HEK293 (cell line): ENCODE measurements at regions not wholly inside any gene's neighbourhood (a gene's known extent, or its start where the extent isn't known, plus 50 kb on each side); places are given as distances from the start of the nearest gene placed in this dataset.

ENCODE experiments used
- AEBP2 ChIP-seq: fragments of 450-650 bp; formaldehyde crosslinking; IDR thresholded peaks from 2 replicates; pipeline ENCODE4 v1.5.1; 2016; ENCODE audit warnings: missing biosample characterization, missing genetic modification characterization, borderline replicate concordance
- OSR2 ChIP-seq: fragments of 450-650 bp; formaldehyde crosslinking; IDR thresholded peaks from 2 replicates; pipeline ENCODE4 v1.5.1; 2016; ENCODE audit warnings: missing biosample characterization, missing genetic modification characterization
- YY1 ChIP-seq: fragments of 450-650 bp; formaldehyde crosslinking; IDR thresholded peaks from 2 replicates; pipeline ENCODE4 v1.5.1; 2018; ENCODE audit warnings: missing biosample characterization, missing genetic modification characterization
- ZNF24 ChIP-seq: fragments of 450-650 bp; formaldehyde crosslinking; IDR thresholded peaks from 2 replicates; pipeline ENCODE4 v1.5.1; 2016; ENCODE audit warnings: missing biosample characterization, missing genetic modification characterization
- ZNF274 ChIP-seq, 2 experiments: fragments of 200-500 bp in 1 of 2; fragments of 450-650 bp in 1 of 2; sonication (Bioruptor generic) in 1 of 2; formaldehyde crosslinking in 1 of 2; IDR thresholded peaks; 2 replicates each; pipeline versions ENCODE4 v1.5.1 to v1.6.1; 2014 to 2016; ENCODE audit warnings: borderline replicate concordance in 1 of 2, inconsistent platforms in 1 of 2, low read length in 1 of 2, missing biosample characterization in 1 of 2, missing genetic modification characterization in 1 of 2
- ZNF48 ChIP-seq: fragments of 450-650 bp; formaldehyde crosslinking; IDR thresholded peaks from 2 replicates; pipeline ENCODE4 v1.5.1; 2016; ENCODE audit warnings: missing biosample characterization, missing genetic modification characterization
- ZNF530 ChIP-seq: fragments of 450-650 bp; formaldehyde crosslinking; IDR thresholded peaks from 2 replicates; pipeline ENCODE4 v1.5.1; 2016; ENCODE audit warnings: low read depth, missing biosample characterization, missing genetic modification characterization
- ZNF549 ChIP-seq: fragments of 450-650 bp; IDR thresholded peaks from 2 replicates; pipeline ENCODE4 v1.5.1; 2018; ENCODE audit warnings: missing biosample characterization, missing genetic modification characterization, mild to moderate bottlenecking, inconsistent platforms, moderate library complexity
- ZNF629 ChIP-seq: fragments of 450-650 bp; formaldehyde crosslinking; IDR thresholded peaks from 2 replicates; pipeline ENCODE4 v1.5.1; 2017; ENCODE audit warnings: missing biosample characterization, missing genetic modification characterization
- ZNF670 ChIP-seq: fragments of 450-650 bp; formaldehyde crosslinking; IDR thresholded peaks from 2 replicates; pipeline ENCODE4 v1.5.1; 2016; ENCODE audit warnings: missing biosample characterization, missing genetic modification characterization, low read depth
- ZNF704 ChIP-seq: fragments of 450-650 bp; formaldehyde crosslinking; IDR thresholded peaks from 2 replicates; pipeline ENCODE4 v1.5.1; 2016; ENCODE audit warnings: missing biosample characterization, missing genetic modification characterization
- TF ChIP-seq, protein P1 (sequence below): fragments of 450-650 bp; formaldehyde crosslinking; IDR thresholded peaks from 2 replicates; pipeline ENCODE4 v1.5.1; 2016; ENCODE audit warnings: missing biosample characterization, missing genetic modification characterization
- TF ChIP-seq, protein P2 (sequence below): fragments of 450-650 bp; formaldehyde crosslinking; IDR thresholded peaks from 2 replicates; pipeline ENCODE4 v1.5.1; 2016; ENCODE audit warnings: missing biosample characterization, missing genetic modification characterization, borderline replicate concordance

- TF ChIP-seq ZNF549 (no peak), YY1 (tag by site-specific recombination) (no peak), OSR2 (no peak), ZNF629 (no peak), ZNF670 (no peak), ZNF274 (IDR thresholded peaks at IDR 0.05; ENCODE audit: low read length) (no peak), ZNF274 (tag by site-specific recombination; IDR thresholded peaks at IDR 0.05; ENCODE audit: borderline replicate concordance) (no peak), ZNF530 (tag by site-specific recombination) (no peak), ZNF24 (tag by site-specific recombination) (no peak), ZNF704 (tag by site-specific recombination) (no peak), ZNF48 (no peak), AEBP2 (tag by site-specific recombination) (no peak)
- TF ChIP-seq, protein P1, sequence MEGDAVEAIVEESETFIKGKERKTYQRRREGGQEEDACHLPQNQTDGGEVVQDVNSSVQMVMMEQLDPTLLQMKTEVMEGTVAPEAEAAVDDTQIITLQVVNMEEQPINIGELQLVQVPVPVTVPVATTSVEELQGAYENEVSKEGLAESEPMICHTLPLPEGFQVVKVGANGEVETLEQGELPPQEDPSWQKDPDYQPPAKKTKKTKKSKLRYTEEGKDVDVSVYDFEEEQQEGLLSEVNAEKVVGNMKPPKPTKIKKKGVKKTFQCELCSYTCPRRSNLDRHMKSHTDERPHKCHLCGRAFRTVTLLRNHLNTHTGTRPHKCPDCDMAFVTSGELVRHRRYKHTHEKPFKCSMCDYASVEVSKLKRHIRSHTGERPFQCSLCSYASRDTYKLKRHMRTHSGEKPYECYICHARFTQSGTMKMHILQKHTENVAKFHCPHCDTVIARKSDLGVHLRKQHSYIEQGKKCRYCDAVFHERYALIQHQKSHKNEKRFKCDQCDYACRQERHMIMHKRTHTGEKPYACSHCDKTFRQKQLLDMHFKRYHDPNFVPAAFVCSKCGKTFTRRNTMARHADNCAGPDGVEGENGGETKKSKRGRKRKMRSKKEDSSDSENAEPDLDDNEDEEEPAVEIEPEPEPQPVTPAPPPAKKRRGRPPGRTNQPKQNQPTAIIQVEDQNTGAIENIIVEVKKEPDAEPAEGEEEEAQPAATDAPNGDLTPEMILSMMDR: no peak
- TF ChIP-seq, protein P2, sequence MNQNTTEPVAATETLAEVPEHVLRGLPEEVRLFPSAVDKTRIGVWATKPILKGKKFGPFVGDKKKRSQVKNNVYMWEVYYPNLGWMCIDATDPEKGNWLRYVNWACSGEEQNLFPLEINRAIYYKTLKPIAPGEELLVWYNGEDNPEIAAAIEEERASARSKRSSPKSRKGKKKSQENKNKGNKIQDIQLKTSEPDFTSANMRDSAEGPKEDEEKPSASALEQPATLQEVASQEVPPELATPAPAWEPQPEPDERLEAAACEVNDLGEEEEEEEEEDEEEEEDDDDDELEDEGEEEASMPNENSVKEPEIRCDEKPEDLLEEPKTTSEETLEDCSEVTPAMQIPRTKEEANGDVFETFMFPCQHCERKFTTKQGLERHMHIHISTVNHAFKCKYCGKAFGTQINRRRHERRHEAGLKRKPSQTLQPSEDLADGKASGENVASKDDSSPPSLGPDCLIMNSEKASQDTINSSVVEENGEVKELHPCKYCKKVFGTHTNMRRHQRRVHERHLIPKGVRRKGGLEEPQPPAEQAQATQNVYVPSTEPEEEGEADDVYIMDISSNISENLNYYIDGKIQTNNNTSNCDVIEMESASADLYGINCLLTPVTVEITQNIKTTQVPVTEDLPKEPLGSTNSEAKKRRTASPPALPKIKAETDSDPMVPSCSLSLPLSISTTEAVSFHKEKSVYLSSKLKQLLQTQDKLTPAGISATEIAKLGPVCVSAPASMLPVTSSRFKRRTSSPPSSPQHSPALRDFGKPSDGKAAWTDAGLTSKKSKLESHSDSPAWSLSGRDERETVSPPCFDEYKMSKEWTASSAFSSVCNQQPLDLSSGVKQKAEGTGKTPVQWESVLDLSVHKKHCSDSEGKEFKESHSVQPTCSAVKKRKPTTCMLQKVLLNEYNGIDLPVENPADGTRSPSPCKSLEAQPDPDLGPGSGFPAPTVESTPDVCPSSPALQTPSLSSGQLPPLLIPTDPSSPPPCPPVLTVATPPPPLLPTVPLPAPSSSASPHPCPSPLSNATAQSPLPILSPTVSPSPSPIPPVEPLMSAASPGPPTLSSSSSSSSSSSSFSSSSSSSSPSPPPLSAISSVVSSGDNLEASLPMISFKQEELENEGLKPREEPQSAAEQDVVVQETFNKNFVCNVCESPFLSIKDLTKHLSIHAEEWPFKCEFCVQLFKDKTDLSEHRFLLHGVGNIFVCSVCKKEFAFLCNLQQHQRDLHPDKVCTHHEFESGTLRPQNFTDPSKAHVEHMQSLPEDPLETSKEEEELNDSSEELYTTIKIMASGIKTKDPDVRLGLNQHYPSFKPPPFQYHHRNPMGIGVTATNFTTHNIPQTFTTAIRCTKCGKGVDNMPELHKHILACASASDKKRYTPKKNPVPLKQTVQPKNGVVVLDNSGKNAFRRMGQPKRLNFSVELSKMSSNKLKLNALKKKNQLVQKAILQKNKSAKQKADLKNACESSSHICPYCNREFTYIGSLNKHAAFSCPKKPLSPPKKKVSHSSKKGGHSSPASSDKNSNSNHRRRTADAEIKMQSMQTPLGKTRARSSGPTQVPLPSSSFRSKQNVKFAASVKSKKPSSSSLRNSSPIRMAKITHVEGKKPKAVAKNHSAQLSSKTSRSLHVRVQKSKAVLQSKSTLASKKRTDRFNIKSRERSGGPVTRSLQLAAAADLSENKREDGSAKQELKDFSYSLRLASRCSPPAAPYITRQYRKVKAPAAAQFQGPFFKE (tag by site-specific recombination): no peak
Measured at GRCh38 chr2:129488376-129488775, 491.1 kb upstream of the RAB6C start.
